GM23338 (cell line): ENCODE measurements at regions not wholly inside any gene's neighbourhood (a gene's known extent, or its start where the extent isn't known, plus 50 kb on each side); places are given as distances from the start of the nearest gene placed in this dataset.

Source experiments
- ATAC-seq: fragments of 200-7000 bp; cut with Tn5 transposase; 3 replicates; pipeline ENCODE4 v1.9.1; 2020
- DNase-seq: peaks from one replicate; pipeline ENCODE4 v3.0.0-alpha.2; 2015; ENCODE audit warnings: low spot score
- H2AFZ ChIP-seq: fragments of 200-600 bp; sonication (generic); 2 replicates; pipeline ENCODE4 v1.8.0; 2016; ENCODE audit warnings: antibody characterized with exemption, mild to moderate bottlenecking, moderate library complexity
- H3F3A ChIP-seq: fragments of 200-600 bp; sonication (generic); replicated peaks from 2 replicates; pipeline ENCODE4 v1.8.0; 2017; ENCODE audit warnings: antibody characterized with exemption, mixed run types, low read depth
- H3K27ac ChIP-seq: fragments of 200-600 bp; sonication (generic); 2 replicates; pipeline ENCODE4 v1.6.1; 2016; ENCODE audit warnings: low read depth
- H3K27me3 ChIP-seq: fragments of 200-600 bp; sonication (generic); 2 replicates; pipeline ENCODE4 v1.8.0; 2016; ENCODE audit warnings: mild to moderate bottlenecking, mixed run types, moderate library complexity; ENCODE audit not compliant: insufficient read depth
- H3K36me3 ChIP-seq: fragments of 200-600 bp; sonication (generic); 2 replicates; pipeline ENCODE4 v1.8.0; 2016; ENCODE audit warnings: mild to moderate bottlenecking; ENCODE audit not compliant: insufficient read depth
- H3K4me1 ChIP-seq: fragments of 200-600 bp; sonication (generic); 2 replicates; pipeline ENCODE4 v1.8.0; 2016; ENCODE audit warnings: mild to moderate bottlenecking, moderate library complexity; ENCODE audit not compliant: insufficient read depth
- H3K4me2 ChIP-seq: fragments of 200-600 bp; sonication (generic); 2 replicates; pipeline ENCODE4 v1.7.1; 2017; ENCODE audit warnings: mixed run types
- H3K4me3 ChIP-seq: fragments of 200-600 bp; sonication (generic); 2 replicates; pipeline ENCODE4 v1.6.1; 2016; ENCODE audit warnings: mixed run types
- H3K79me2 ChIP-seq: fragments of 200-600 bp; sonication (generic); replicated peaks from 2 replicates; pipeline ENCODE4 v1.8.0; 2017; ENCODE audit warnings: mild to moderate bottlenecking; ENCODE audit not compliant: insufficient read depth
- H3K9me2 ChIP-seq: fragments of 200-600 bp; sonication (generic); 2 replicates; pipeline ENCODE4 v1.8.0; 2017; ENCODE audit not compliant: insufficient read depth
- H4K20me1 ChIP-seq: fragments of 200-600 bp; sonication (generic); replicated peaks from 2 replicates; pipeline ENCODE4 v1.8.0; 2017; ENCODE audit warnings: mild to moderate bottlenecking; ENCODE audit not compliant: insufficient read depth
- H3K27ac Mint-ChIP-seq: 2 replicates; pipeline ENCODE4 v1.8.0; 2020; ENCODE audit warnings: inconsistent platforms, mild to moderate bottlenecking, moderate library complexity, mixed read lengths
- H3K27me3 Mint-ChIP-seq: 3 replicates; pipeline ENCODE4 v1.8.0; 2022; ENCODE audit warnings: low read depth, mild to moderate bottlenecking, moderate library complexity, mixed read lengths, inconsistent platforms; ENCODE audit not compliant: insufficient read depth, poor library complexity
- H3K36me3 Mint-ChIP-seq: 3 replicates; pipeline ENCODE4 v1.8.0; 2021; ENCODE audit warnings: low read depth, mild to moderate bottlenecking, inconsistent platforms, moderate library complexity, mixed read lengths
- H3K4me1 Mint-ChIP-seq: 3 replicates; pipeline ENCODE4 v1.8.0; 2020; ENCODE audit warnings: mild to moderate bottlenecking, inconsistent platforms, mixed read lengths
- H3K4me3 Mint-ChIP-seq: 3 replicates; pipeline ENCODE4 v1.8.0; 2021; ENCODE audit warnings: moderate library complexity, mild to moderate bottlenecking, inconsistent platforms, mixed read lengths
- H3K9me3 Mint-ChIP-seq: 3 replicates; pipeline ENCODE4 v1.8.0; 2020; ENCODE audit warnings: moderate library complexity, mild to moderate bottlenecking, inconsistent platforms, mixed read lengths
- CREB1 ChIP-seq: fragments of 250-450 bp; sonication (Bioruptor Pico); IDR thresholded peaks from 2 replicates; pipeline ENCODE4 v1.5.0; 2020; ENCODE audit warnings: low read depth, mild to moderate bottlenecking, moderate library complexity
- EZH2 ChIP-seq: fragments of 200-600 bp; sonication (generic); IDR thresholded peaks from one replicate; pipeline ENCODE4 v1.8.0; 2017; ENCODE audit warnings: antibody characterized with exemption, mild to moderate bottlenecking, low read depth; ENCODE audit not compliant: unreplicated experiment
- EZH2phosphoT487 ChIP-seq: fragments of 200-600 bp; sonication (generic); IDR thresholded peaks from one replicate; pipeline ENCODE4 v1.8.1; 2018; ENCODE audit warnings: antibody characterized with exemption; ENCODE audit not compliant: unreplicated experiment
- JUNB ChIP-seq: IDR thresholded peaks from one replicate; pipeline ENCODE4 v1.6.1; 2016; ENCODE audit warnings: antibody characterized with exemption; ENCODE audit not compliant: unreplicated experiment
- POLR2AphosphoS5 ChIP-seq: IDR thresholded peaks from 2 replicates; pipeline ENCODE4 v1.6.1; 2016; ENCODE audit warnings: antibody characterized with exemption, low read depth
- STAT1 ChIP-seq: IDR thresholded peaks from one replicate; pipeline ENCODE4 v1.6.1; 2016; ENCODE audit warnings: antibody characterized with exemption; ENCODE audit not compliant: unreplicated experiment
- ZNF114 ChIP-seq: fragments of 250-450 bp; sonication (Bioruptor Pico); IDR thresholded peaks from 2 replicates; pipeline ENCODE4 v1.5.0; 2020; ENCODE audit warnings: mild to moderate bottlenecking, moderate library complexity
- ZNF331 ChIP-seq: fragments of 250-450 bp; sonication (Bioruptor Pico); IDR thresholded peaks from 2 replicates; pipeline ENCODE4 v1.5.0; 2020; ENCODE audit warnings: low read depth, mild to moderate bottlenecking, moderate library complexity
- TF ChIP-seq, protein P1 (sequence below), 2 experiments: fragments of 200-600 bp in 1 of 2; sonication (generic) in 1 of 2; conservative IDR thresholded peaks; 2 replicates each; pipeline versions ENCODE4 v1.5.1 to v1.6.1; 2016 to 2017; ENCODE audit warnings: antibody characterized with exemption in 2 of 2, low read depth in 2 of 2, mild to moderate bottlenecking in 2 of 2, moderate library complexity in 1 of 2
- TF ChIP-seq, protein P2 (sequence below): IDR thresholded peaks from 2 replicates; pipeline ENCODE4 v1.6.1; 2016; ENCODE audit warnings: antibody characterized with exemption
- TF ChIP-seq, protein P3 (sequence below): fragments of 250-450 bp; sonication (Bioruptor Pico); IDR thresholded peaks from 2 replicates; pipeline ENCODE4 v1.5.0; 2020; ENCODE audit warnings: mild to moderate bottlenecking, moderate library complexity
- TF ChIP-seq, protein P4 (sequence below): IDR thresholded peaks from one replicate; pipeline ENCODE4 v1.6.1; 2018; ENCODE audit warnings: antibody characterized with exemption; ENCODE audit not compliant: unreplicated experiment

DNA sequence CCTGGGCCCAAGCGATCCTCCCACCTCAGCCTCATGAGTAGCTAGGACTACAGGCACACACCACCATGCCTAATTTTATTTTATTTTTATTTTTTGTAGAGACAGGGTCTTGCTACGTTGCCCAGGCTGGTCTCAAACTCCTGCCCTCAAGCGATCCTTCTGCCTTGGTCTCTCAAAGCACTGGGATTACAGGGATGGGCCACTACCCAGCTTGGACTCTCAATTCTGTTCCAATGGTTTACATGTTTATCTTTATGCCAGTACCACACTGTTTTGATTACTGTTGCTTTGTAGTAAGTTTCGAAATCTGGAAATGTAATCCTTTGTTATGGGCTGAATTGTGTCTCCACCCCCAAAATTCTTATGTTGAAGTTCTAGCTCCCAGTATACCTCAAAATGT is 88.4 kb upstream of the TARDBP start (continued):
- TF ChIP-seq, protein P1, sequence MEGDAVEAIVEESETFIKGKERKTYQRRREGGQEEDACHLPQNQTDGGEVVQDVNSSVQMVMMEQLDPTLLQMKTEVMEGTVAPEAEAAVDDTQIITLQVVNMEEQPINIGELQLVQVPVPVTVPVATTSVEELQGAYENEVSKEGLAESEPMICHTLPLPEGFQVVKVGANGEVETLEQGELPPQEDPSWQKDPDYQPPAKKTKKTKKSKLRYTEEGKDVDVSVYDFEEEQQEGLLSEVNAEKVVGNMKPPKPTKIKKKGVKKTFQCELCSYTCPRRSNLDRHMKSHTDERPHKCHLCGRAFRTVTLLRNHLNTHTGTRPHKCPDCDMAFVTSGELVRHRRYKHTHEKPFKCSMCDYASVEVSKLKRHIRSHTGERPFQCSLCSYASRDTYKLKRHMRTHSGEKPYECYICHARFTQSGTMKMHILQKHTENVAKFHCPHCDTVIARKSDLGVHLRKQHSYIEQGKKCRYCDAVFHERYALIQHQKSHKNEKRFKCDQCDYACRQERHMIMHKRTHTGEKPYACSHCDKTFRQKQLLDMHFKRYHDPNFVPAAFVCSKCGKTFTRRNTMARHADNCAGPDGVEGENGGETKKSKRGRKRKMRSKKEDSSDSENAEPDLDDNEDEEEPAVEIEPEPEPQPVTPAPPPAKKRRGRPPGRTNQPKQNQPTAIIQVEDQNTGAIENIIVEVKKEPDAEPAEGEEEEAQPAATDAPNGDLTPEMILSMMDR (conservative IDR thresholded peaks at IDR 0.05; ENCODE audit: low read depth in 2 of 2) = no peak
- no peak for TF ChIP-seq ZNF331 (CRISPR knock-in tag)
- TF ChIP-seq CREB1 (CRISPR knock-in tag) = no peak

DNA sequence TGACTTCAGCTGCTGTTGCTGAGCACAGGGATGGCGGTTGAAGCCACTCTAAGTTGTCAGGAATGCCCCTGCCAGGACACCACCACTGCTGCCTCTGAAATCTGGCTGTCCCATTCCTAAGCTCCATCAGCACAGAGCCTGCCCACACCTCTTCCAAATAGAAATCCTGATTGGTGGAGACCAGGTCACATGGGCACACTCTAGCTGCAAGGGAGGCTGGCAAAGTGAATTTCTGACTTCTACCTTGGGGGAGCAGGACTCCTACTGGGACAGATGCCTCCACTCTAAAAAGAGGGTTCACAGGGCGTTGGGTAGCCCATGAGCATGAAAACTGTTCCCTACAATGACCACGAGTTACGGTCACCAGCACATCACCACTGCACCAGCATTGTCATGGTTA is 83.8 kb upstream of the TARDBP start:
- no peak for ATAC-seq
- no peak for DNase-seq
- Histone ChIP-seq H3K36me3 (no peaks in the 10 kb centered on the region), H3K4me3 (no peak overlapping the region), H2AFZ (no peak overlapping the region), H3K4me2 (no peak overlapping the region), H3F3A (no peaks in the 10 kb centered on the region), H3K79me2 (no peaks in the 10 kb centered on the region), H3K27me3 (0 out of 2 replicates have a peak, but pooled peaks cover 3% of the 10 kb centered on the region), H3K27ac (no peak overlapping the region), H3K9me2 (no peaks in the 10 kb centered on the region), H4K20me1 (no peaks in the 10 kb centered on the region), H3K4me1 (no peaks in the 10 kb centered on the region)
- H3K36me3 Mint-ChIP-seq = no peaks in the 10 kb centered on the region
- H3K4me1 Mint-ChIP-seq = 0 out of 3 replicates have a peak, but pooled peaks cover under 1% of the 10 kb centered on the region
- H3K27ac Mint-ChIP-seq = no peak overlapping the region
- peaks cover 13% of the 10 kb centered on the region for H3K9me3 Mint-ChIP-seq
- H3K4me3 Mint-ChIP-seq = no peak overlapping the region
- peaks cover 8% of the 10 kb centered on the region for H3K27me3 Mint-ChIP-seq
- TF ChIP-seq POLR2AphosphoS5 = no peak
- no peak for TF ChIP-seq EZH2
- no peak for TF ChIP-seq ZNF331 (CRISPR knock-in tag)
- no peak for TF ChIP-seq CREB1 (CRISPR knock-in tag)
- TF ChIP-seq, protein P2, sequence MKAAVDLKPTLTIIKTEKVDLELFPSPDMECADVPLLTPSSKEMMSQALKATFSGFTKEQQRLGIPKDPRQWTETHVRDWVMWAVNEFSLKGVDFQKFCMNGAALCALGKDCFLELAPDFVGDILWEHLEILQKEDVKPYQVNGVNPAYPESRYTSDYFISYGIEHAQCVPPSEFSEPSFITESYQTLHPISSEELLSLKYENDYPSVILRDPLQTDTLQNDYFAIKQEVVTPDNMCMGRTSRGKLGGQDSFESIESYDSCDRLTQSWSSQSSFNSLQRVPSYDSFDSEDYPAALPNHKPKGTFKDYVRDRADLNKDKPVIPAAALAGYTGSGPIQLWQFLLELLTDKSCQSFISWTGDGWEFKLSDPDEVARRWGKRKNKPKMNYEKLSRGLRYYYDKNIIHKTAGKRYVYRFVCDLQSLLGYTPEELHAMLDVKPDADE = no peak
- TF ChIP-seq EZH2phosphoT487 = no peak
- TF ChIP-seq, protein P3, sequence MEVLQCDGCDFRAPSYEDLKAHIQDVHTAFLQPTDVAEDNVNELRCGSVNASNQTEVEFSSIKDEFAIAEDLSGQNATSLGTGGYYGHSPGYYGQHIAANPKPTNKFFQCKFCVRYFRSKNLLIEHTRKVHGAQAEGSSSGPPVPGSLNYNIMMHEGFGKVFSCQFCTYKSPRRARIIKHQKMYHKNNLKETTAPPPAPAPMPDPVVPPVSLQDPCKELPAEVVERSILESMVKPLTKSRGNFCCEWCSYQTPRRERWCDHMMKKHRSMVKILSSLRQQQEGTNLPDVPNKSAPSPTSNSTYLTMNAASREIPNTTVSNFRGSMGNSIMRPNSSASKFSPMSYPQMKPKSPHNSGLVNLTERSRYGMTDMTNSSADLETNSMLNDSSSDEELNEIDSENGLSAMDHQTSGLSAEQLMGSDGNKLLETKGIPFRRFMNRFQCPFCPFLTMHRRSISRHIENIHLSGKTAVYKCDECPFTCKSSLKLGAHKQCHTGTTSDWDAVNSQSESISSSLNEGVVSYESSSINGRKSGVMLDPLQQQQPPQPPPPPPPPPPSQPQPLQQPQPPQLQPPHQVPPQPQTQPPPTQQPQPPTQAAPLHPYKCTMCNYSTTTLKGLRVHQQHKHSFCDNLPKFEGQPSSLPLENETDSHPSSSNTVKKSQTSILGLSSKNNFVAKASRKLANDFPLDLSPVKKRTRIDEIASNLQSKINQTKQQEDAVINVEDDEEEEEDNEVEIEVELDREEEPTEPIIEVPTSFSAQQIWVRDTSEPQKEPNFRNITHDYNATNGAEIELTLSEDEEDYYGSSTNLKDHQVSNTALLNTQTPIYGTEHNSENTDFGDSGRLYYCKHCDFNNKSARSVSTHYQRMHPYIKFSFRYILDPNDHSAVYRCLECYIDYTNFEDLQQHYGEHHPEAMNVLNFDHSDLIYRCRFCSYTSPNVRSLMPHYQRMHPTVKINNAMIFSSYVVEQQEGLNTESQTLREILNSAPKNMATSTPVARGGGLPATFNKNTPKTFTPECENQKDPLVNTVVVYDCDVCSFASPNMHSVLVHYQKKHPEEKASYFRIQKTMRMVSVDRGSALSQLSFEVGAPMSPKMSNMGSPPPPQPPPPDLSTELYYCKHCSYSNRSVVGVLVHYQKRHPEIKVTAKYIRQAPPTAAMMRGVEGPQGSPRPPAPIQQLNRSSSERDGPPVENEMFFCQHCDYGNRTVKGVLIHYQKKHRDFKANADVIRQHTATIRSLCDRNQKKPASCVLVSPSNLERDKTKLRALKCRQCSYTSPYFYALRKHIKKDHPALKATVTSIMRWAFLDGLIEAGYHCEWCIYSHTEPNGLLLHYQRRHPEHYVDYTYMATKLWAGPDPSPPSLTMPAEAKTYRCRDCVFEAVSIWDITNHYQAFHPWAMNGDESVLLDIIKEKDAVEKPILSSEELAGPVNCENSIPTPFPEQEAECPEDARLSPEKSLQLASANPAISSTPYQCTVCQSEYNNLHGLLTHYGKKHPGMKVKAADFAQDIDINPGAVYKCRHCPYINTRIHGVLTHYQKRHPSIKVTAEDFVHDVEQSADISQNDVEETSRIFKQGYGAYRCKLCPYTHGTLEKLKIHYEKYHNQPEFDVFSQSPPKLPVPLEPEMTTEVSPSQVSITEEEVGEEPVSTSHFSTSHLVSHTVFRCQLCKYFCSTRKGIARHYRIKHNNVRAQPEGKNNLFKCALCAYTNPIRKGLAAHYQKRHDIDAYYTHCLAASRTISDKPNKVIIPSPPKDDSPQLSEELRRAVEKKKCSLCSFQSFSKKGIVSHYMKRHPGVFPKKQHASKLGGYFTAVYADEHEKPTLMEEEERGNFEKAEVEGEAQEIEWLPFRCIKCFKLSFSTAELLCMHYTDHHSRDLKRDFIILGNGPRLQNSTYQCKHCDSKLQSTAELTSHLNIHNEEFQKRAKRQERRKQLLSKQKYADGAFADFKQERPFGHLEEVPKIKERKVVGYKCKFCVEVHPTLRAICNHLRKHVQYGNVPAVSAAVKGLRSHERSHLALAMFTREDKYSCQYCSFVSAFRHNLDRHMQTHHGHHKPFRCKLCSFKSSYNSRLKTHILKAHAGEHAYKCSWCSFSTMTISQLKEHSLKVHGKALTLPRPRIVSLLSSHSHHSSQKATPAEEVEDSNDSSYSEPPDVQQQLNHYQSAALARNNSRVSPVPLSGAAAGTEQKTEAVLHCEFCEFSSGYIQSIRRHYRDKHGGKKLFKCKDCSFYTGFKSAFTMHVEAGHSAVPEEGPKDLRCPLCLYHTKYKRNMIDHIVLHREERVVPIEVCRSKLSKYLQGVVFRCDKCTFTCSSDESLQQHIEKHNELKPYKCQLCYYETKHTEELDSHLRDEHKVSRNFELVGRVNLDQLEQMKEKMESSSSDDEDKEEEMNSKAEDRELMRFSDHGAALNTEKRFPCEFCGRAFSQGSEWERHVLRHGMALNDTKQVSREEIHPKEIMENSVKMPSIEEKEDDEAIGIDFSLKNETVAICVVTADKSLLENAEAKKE (CRISPR knock-in tag) = no peak
- TF ChIP-seq, protein P4, sequence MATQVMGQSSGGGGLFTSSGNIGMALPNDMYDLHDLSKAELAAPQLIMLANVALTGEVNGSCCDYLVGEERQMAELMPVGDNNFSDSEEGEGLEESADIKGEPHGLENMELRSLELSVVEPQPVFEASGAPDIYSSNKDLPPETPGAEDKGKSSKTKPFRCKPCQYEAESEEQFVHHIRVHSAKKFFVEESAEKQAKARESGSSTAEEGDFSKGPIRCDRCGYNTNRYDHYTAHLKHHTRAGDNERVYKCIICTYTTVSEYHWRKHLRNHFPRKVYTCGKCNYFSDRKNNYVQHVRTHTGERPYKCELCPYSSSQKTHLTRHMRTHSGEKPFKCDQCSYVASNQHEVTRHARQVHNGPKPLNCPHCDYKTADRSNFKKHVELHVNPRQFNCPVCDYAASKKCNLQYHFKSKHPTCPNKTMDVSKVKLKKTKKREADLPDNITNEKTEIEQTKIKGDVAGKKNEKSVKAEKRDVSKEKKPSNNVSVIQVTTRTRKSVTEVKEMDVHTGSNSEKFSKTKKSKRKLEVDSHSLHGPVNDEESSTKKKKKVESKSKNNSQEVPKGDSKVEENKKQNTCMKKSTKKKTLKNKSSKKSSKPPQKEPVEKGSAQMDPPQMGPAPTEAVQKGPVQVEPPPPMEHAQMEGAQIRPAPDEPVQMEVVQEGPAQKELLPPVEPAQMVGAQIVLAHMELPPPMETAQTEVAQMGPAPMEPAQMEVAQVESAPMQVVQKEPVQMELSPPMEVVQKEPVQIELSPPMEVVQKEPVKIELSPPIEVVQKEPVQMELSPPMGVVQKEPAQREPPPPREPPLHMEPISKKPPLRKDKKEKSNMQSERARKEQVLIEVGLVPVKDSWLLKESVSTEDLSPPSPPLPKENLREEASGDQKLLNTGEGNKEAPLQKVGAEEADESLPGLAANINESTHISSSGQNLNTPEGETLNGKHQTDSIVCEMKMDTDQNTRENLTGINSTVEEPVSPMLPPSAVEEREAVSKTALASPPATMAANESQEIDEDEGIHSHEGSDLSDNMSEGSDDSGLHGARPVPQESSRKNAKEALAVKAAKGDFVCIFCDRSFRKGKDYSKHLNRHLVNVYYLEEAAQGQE = no peak
- TF ChIP-seq ZNF114 (CRISPR knock-in tag) = no peak
- no peak for TF ChIP-seq JUNB
- TF ChIP-seq STAT1 = no peak
